ENCODE measurements at regions not wholly inside any gene's neighbourhood (a gene's known extent, or its start where the extent isn't known, plus 50 kb on each side); places are given as distances from the start of the nearest gene placed in this dataset.

DNA sequence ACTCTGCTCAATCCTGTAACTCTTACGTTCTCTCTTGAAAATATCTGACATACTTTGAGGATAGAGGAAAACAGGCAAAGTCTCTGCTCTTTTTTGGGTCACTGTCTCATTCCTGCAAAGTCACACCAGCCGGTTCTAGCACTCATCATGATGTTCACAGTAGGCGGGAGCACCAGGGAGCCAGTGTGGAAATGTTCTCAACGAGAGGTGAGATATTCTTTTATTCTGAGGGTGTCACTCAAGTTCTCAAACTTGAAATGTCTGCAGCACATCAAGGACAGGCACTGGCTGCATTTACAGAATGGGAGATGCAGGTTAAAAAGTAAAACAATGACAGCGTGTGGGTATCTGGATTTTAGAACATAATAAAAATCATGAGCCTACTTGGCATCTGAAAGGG lies 714.7 kb downstream of the QKI start:
- DNase-seq (ENCODE audit: low read depth, low spot score) = no peak
- dilution Hi-C loops (cut with MboI; ENCODE audit: extremely low pct_ligation_motif_present, low sequenced_read_pairs) = no loop called here
- H3K27me3 ChIP-seq (ENCODE audit: control insufficient read depth, extremely low read depth, insufficient read depth, low read length) = no peaks in the 10 kb centered on the region

GRCh38 chr6:164128101-164128500 lies 713.6 kb downstream of the QKI start:
- Histone ChIP-seq H3K9ac (ENCODE audit: control insufficient read depth, extremely low read depth, insufficient read depth, low read length) (no peak overlapping the region), H2AFZ (ENCODE audit: control insufficient read depth, low read length) (no peak overlapping the region), H4K20me1 (ENCODE audit: control insufficient read depth, extremely low read depth, insufficient read depth, low read length) (no peaks in the 10 kb centered on the region), H3K79me2 (ENCODE audit: control insufficient read depth, insufficient read depth, low read length) (no peaks in the 10 kb centered on the region), H3K4me1 (ENCODE audit: control insufficient read depth, extremely low read depth, insufficient read depth, low read length) (no peaks in the 10 kb centered on the region), H3K4me2 (ENCODE audit: control insufficient read depth, extremely low read depth, insufficient read depth, low read depth, low read length) (no peak overlapping the region), H3K36me3 (ENCODE audit: control insufficient read depth in 2 of 2, extremely low read depth in 1 of 2, insufficient read depth in 2 of 2, low read length in 2 of 2) (no peaks in the 10 kb centered on the region), H3K27me3 (ENCODE audit: control insufficient read depth, extremely low read depth, insufficient read depth, low read length) (no peaks in the 10 kb centered on the region), H3K9me1 (ENCODE audit: control insufficient read depth, extremely low read depth, insufficient read depth, low read length) (no peaks in the 10 kb centered on the region), H3K4me3 (ENCODE audit: control insufficient read depth in 2 of 3, extremely low read depth in 1 of 3, insufficient read depth in 2 of 3, low read depth in 1 of 3, low read length in 3 of 3) (no peak overlapping the region), H3K27ac (ENCODE audit: control insufficient read depth, insufficient read depth, low read length) (no peak overlapping the region), H3K9me3 (ENCODE audit: control insufficient read depth, low read depth, low read length) (no peaks in the 10 kb centered on the region)
- TF ChIP-seq EZH2 (IDR thresholded peaks at IDR 0.05; ENCODE audit: low read length) (no peak), CTCF (optimal IDR thresholded peaks at IDR 0.05 in 1 of 3, IDR thresholded peaks at IDR 0.05 in 1 of 3, conservative IDR thresholded peaks at IDR 0.05 in 1 of 3; ENCODE audit: extremely low read depth in 1 of 3, insufficient read depth in 2 of 3, low read length in 3 of 3) (no peak)
- FAIRE-seq (no peak), DNase-seq (ENCODE audit: low read depth, low spot score) (no peak)
- dilution Hi-C loops (cut with MboI; ENCODE audit: extremely low pct_ligation_motif_present, low sequenced_read_pairs) = no loop called here

More for the DNA sequence above, 714.7 kb downstream of the QKI start:
- no peaks in the 10 kb centered on the region for H4K20me1 ChIP-seq (ENCODE audit: control insufficient read depth, extremely low read depth, insufficient read depth, low read length)
- H3K4me3 ChIP-seq (ENCODE audit: control insufficient read depth in 2 of 3, extremely low read depth in 1 of 3, insufficient read depth in 2 of 3, low read depth in 1 of 3, low read length in 3 of 3) = no peak overlapping the region
- H3K79me2 ChIP-seq (ENCODE audit: control insufficient read depth, insufficient read depth, low read length) = no peaks in the 10 kb centered on the region
- no peak overlapping the region for H3K4me2 ChIP-seq (ENCODE audit: control insufficient read depth, extremely low read depth, insufficient read depth, low read depth, low read length)
- no peaks in the 10 kb centered on the region for H3K4me1 ChIP-seq (ENCODE audit: control insufficient read depth, extremely low read depth, insufficient read depth, low read length)
- no peaks in the 10 kb centered on the region for H3K9me3 ChIP-seq (ENCODE audit: control insufficient read depth, low read depth, low read length)
- H2AFZ ChIP-seq (ENCODE audit: control insufficient read depth, low read length) = no peak overlapping the region
- no peak overlapping the region for H3K27ac ChIP-seq (ENCODE audit: control insufficient read depth, insufficient read depth, low read length)
- no peaks in the 10 kb centered on the region for H3K9me1 ChIP-seq (ENCODE audit: control insufficient read depth, extremely low read depth, insufficient read depth, low read length)
- no peaks in the 10 kb centered on the region for H3K36me3 ChIP-seq (ENCODE audit: control insufficient read depth in 2 of 2, extremely low read depth in 1 of 2, insufficient read depth in 2 of 2, low read length in 2 of 2)
- H3K9ac ChIP-seq (ENCODE audit: control insufficient read depth, extremely low read depth, insufficient read depth, low read length) = no peak overlapping the region
- TF ChIP-seq CTCF (optimal IDR thresholded peaks at IDR 0.05 in 1 of 3, IDR thresholded peaks at IDR 0.05 in 1 of 3, conservative IDR thresholded peaks at IDR 0.05 in 1 of 3; ENCODE audit: extremely low read depth in 1 of 3, insufficient read depth in 2 of 3, low read length in 3 of 3) (no peak), EZH2 (IDR thresholded peaks at IDR 0.05; ENCODE audit: low read length) (no peak)
- no peak for FAIRE-seq

All from keratinocyte (primary cell).